ENCODE measurements at regions not wholly inside any gene's neighbourhood (a gene's known extent, or its start where the extent isn't known, plus 50 kb on each side); places are given as distances from the start of the nearest gene placed in this dataset.

- no peak overlapping the region for H3K4me3 ChIP-seq (ENCODE audit: low read depth, low read length)
- no peak for TF ChIP-seq CTCF (IDR thresholded peaks at IDR 0.05; ENCODE audit: low read depth, low read length)
- DNase-seq (ENCODE audit: low read depth, low spot score) = no peak
- in situ Hi-C loops (cut with HindIII; ENCODE audit: low sequenced_read_pairs) = no loop called here
Measured at GRCh38 chr9:118269623-118270022, 565.4 kb downstream of the TLR4 start.

GRCh38 chr9:118271331-118271730, 567.1 kb downstream of the TLR4 start:
- no peak for TF ChIP-seq CTCF (IDR thresholded peaks at IDR 0.05; ENCODE audit: low read depth, low read length)

GRCh38 chr9:118271936-118272335, 567.7 kb downstream of the TLR4 start:
- no peak overlapping the region for H3K4me3 ChIP-seq (ENCODE audit: low read depth, low read length)
- in situ Hi-C loops (cut with HindIII; ENCODE audit: low sequenced_read_pairs) = no loop called here
- TF ChIP-seq CTCF (IDR thresholded peaks at IDR 0.05; ENCODE audit: low read depth, low read length) = no peak
- DNase-seq (ENCODE audit: low read depth, low spot score) = peak; percentile 4

More at GRCh38 chr9:118271331-118271730, 567.1 kb downstream of the TLR4 start:
- no peak for DNase-seq (ENCODE audit: low read depth, low spot score)
- in situ Hi-C loops (cut with HindIII; ENCODE audit: low sequenced_read_pairs) = no loop called here
- no peak overlapping the region for H3K4me3 ChIP-seq (ENCODE audit: low read depth, low read length)

GRCh38 chr9:118273048-118273447, 568.8 kb downstream of the TLR4 start:
- DNase-seq (ENCODE audit: low read depth, low spot score) = no peak
- H3K4me3 ChIP-seq (ENCODE audit: low read depth, low read length) = no peak overlapping the region
- TF ChIP-seq CTCF (IDR thresholded peaks at IDR 0.05; ENCODE audit: low read depth, low read length) = no peak
- in situ Hi-C loops (cut with HindIII; ENCODE audit: low sequenced_read_pairs) = no loop called here

- TF ChIP-seq CTCF (IDR thresholded peaks at IDR 0.05; ENCODE audit: low read depth, low read length) = no peak
- DNase-seq (ENCODE audit: low read depth, low spot score) = no peak
- no peak overlapping the region for H3K4me3 ChIP-seq (ENCODE audit: low read depth, low read length)
- in situ Hi-C loops (cut with HindIII; ENCODE audit: low sequenced_read_pairs) = no loop called here
Measured at GRCh38 chr9:118276784-118277183, 572.6 kb downstream of the TLR4 start.

- in situ Hi-C loops (cut with HindIII; ENCODE audit: low sequenced_read_pairs) = no loop called here
- no peak for TF ChIP-seq CTCF (IDR thresholded peaks at IDR 0.05; ENCODE audit: low read depth, low read length)
- no peak overlapping the region for H3K4me3 ChIP-seq (ENCODE audit: low read depth, low read length)
- DNase-seq (ENCODE audit: low read depth, low spot score) = no peak
Measured at GRCh38 chr9:118281772-118282171, 577.6 kb downstream of the TLR4 start.

- in situ Hi-C loops (cut with HindIII; ENCODE audit: low sequenced_read_pairs) = no loop called here
- no peak for DNase-seq (ENCODE audit: low read depth, low spot score)
- H3K4me3 ChIP-seq (ENCODE audit: low read depth, low read length) = no peak overlapping the region
- no peak for TF ChIP-seq CTCF (IDR thresholded peaks at IDR 0.05; ENCODE audit: low read depth, low read length)
Measured at GRCh38 chr9:118283488-118283887, 579.3 kb downstream of the TLR4 start.
